GM18951 (cell line): ENCODE measurements at regions not wholly inside any gene's neighbourhood (a gene's known extent, or its start where the extent isn't known, plus 50 kb on each side); places are given as distances from the start of the nearest gene placed in this dataset.

ENCODE experiments used
- POLR2A ChIP-seq: IDR thresholded peaks from 4 replicates; pipeline ENCODE4 v1.6.1; 2011; ENCODE audit warnings: mild to moderate bottlenecking; ENCODE audit not compliant: insufficient read length, insufficient read depth; ENCODE audit errors: extremely low read depth
- in situ Hi-C: fragments of 300-500 bp; cut with MboI; formaldehyde crosslinking; loops from one replicate; pipeline ENCODE4 v1.12.0; 2022; ENCODE audit warnings: low sequenced_read_pairs, mixed read lengths, inconsistent platforms; ENCODE audit not compliant: unreplicated experiment

DNA sequence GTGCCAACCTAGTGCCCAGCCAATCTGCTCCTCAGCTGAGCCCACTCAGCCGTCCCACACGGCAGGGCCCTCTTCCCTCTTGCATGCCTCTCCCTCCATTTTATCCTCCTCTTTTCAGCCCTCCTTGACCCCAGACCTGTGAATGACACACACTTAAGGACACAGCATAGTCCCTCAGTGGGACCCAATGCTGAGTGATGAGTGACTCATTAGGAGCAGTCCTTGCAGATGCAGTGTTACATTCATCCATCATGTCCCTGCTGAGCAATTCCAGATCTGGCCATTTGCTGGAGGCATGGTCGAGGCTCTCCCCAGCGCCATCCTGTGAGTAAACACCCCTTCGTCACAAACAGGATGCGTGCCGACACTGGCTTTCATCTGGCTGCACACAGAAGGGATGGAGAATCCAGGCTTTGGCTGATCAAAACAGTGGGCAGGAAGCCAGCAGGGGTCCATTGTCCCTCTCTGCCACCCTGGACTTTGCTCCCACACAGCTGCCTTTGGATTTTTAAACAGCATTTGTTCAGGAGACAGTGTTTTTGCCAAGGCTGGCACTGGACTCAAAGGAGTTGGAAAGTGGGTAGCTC lies 122.6 kb downstream of the AXIN2 start:
- in situ Hi-C loops = no loop called here
- TF ChIP-seq POLR2A = no peak

DNA sequence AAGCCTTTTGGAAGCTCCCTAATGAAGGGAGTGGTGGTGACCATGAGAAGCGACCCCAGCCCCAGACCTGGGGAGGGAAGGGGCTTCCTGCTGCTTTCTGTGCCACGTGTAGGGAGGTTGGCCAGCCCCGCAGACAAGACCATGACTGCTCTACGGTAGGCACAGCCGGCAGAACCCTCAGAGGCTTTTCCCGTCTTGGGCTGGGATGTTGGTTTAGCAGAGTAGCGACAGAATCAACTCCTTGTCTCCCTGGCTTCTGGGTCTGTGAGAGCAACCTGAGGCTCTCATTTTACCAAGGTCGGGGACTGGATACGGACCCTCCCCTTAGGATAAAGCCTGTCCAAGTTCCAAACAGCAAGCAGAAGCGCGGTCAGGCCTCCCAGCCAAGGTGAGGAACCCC lies 123.3 kb downstream of the AXIN2 start:
- TF ChIP-seq POLR2A = no peak
- in situ Hi-C loops = no loop called here

DNA sequence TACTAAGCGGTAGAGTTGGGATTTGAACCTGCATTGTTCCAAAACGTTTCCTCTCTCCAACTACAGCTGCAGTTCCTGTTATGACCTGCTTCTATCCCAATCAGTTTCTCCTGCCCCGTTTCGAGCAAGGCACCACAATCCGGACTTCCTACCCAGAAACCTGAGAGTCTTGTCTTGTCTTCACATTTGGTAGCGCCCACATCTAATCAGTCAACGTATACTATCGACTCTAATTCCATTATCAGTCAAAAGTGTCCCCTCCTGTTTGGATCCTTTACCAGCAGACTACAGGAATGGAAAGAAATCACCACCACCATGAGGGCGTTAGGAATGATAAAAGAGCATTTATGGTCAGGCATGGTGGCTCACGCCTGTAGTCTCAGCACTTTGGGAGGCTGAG lies 124.6 kb downstream of the AXIN2 start:
- in situ Hi-C loops = no loop called here
- no peak for TF ChIP-seq POLR2A

DNA sequence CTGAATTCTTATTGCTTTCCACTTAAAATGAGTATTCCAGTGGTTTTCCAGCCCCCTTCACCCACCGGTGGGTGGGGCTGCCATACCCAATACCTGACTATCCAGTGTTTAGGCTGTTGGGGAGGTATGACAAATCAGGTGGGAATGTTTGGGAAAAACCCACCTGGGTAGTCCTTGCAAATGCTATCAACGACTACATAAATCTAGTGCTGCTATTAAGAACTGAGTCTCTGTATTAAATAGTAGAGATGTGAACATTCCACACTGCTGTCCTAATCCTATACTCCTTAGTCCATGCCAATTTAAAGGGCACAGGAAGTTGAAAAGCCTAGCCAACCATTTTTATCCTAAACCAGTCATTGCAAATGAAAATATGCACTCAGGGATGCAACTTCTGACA lies 126.6 kb downstream of the AXIN2 start:
- TF ChIP-seq POLR2A = no peak
- in situ Hi-C loops = no loop called here

DNA sequence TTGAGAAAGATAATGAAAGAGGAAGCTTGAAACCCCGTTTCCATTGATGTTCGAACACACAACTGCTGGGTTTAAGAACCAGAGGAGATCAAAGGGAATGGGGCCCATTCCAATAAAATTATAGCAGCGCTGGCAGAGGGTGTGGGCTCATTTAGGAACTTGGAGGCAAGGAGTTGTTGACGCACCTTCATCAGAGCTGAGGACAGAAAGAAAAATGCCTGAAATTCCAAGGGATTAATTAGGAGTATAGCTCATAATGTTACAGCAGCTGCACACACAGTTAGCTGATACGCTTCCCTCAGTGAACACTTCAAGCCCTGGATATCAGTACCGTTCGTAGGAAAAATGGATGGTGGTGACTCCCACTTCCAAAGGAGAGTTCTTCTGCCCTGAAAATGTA lies 127.2 kb downstream of the AXIN2 start:
- TF ChIP-seq POLR2A = no peak
- in situ Hi-C loops = no loop called here

GRCh38 chr17:65433592-65433991 lies 127.9 kb downstream of the AXIN2 start:
- in situ Hi-C loops = no loop called here
- no peak for TF ChIP-seq POLR2A

DNA sequence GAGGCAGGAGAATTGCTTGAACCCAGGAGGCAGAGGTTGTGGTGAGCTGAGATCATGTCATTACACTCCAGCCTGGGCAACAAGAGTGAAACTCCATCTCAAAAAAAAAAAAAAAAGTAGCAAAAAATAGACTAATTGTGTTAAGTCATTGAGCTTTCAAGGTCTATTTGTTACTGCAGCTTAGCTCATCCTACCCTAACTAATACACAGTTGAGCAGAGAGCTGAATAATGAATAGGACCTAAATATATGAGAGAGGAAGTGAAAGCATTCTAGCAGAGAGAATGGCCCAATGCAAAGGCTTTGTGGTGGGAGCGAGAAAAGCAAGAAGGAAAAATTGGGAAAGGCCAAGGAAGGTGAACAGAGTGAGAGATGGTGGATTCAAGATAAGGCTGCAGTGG lies 128.3 kb downstream of the AXIN2 start:
- in situ Hi-C loops = no loop called here
- no peak for TF ChIP-seq POLR2A

- in situ Hi-C loops = no loop called here
Observed at GRCh38 chr17:65431116-65431515, 130.3 kb downstream of the AXIN2 start.

GRCh38 chr17:65430209-65430833 lies 131.1 kb downstream of the AXIN2 start:
- TF ChIP-seq POLR2A = no peak
- in situ Hi-C loops = no loop called here

More at GRCh38 chr17:65431116-65431515, 130.3 kb downstream of the AXIN2 start:
- no peak for TF ChIP-seq POLR2A

DNA sequence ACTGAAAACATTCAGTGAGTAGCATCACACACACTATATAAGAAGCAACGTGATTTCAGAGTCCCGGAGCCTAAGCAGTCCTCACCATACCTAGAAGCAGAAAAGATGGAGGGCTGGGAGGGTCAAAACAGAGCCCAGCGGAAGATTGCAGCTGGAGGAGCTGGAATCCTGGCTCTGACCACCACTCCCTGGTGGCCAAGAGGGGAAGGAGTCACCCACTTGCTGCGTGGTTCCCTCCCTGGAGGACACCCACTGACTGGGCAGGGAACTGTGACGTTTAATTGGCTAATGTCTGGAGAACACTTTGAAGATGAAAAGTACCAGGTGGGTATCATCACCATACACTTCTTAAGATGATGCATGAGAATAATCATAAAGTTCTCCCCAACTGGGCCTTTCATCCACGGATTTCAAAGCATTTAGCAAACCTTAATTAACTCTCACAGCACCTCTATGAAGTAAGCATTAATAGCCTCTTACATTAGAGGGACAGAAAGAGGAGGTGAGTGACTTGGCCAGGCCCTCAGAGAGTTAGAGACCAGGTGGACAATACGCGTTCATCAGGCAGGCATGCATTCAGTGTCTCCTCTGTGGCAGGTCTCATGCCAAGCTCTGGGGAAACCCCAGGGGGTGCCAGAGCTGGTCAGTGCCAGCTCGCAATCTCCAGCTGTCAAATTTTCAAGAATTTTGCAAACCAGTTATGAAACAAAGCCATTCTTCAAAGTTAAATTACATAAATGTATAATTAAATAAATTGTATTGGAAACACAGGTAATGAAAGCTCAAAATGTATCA lies 137.9 kb downstream of the AXIN2 start:
- no peak for TF ChIP-seq POLR2A
- in situ Hi-C loops = no loop called here

DNA sequence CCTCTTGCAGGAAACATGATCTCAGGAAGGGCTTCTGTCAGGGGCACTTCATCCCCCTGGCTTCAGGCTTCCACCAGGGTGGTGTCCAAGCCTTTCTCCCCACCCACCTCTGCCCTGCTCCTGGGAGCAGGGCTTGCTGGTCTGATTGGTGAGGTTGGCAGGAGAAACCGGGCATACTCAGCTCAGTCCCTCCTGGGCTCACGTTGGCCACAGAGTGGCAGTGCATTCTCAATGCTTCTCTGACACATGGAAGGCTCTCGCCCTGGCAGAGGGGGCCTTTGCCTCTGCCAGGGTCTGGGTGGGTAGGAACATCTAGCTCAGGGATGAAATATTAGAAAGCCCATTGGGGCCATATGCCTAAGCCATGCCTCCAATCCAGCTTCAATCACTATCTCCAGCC lies 142.8 kb downstream of the AXIN2 start:
- in situ Hi-C loops = no loop called here
- TF ChIP-seq POLR2A = no peak

GRCh38 chr17:65417406-65418221 lies 143.8 kb downstream of the AXIN2 start:
- no peak for TF ChIP-seq POLR2A
- in situ Hi-C loops = no loop called here

- in situ Hi-C loops = no loop called here
- TF ChIP-seq POLR2A = no peak
Observed at GRCh38 chr17:65415991-65416390, 145.5 kb downstream of the AXIN2 start.
